ENCODE measurements at regions not wholly inside any gene's neighbourhood (a gene's known extent, or its start where the extent isn't known, plus 50 kb on each side); places are given as distances from the start of the nearest gene placed in this dataset.

- FAIRE-seq (no peak), ATAC-seq (no peak), DNase-seq (ENCODE audit: extremely low read depth in 1 of 4, low spot score in 3 of 4) (no peak)
- H3K4me1 ChIP-seq (replicated peaks in 1 of 2; ENCODE audit: control insufficient read depth in 2 of 2, insufficient read depth in 2 of 2, low read length in 2 of 2) = no peaks in the 10 kb centered on the region; a peak in 1 of 5 replicates
- H4K20me1 ChIP-seq (replicated peaks; ENCODE audit: control insufficient read depth, insufficient read depth, low read length) = no peaks in the 10 kb centered on the region
- intact Hi-C loops (cut with micrococcal nuclease) = loop anchor here (1.0 kb wide), 1 partner anchor 9 kb away; no protein-coding TSS in a partner anchor
- H3K27me3 ChIP-seq (ENCODE audit: control insufficient read depth in 2 of 2, insufficient read depth in 2 of 2, low read length in 2 of 2) = peaks cover 0 to 20% of the 10 kb centered on the region in 2 experiments; a peak in 3 of 5 replicates
- POLR2A ChIA-PET = interaction anchor here (1.3 kb wide), 1 partner anchor 9 kb away, joined by 4 read pairs; no protein-coding TSS in a partner anchor
- H3K9ac ChIP-seq (ENCODE audit: insufficient read depth in 1 of 2, low read depth in 2 of 2, low read length in 2 of 2) = no peak overlapping the region
- H3K27ac ChIP-seq (ENCODE audit: extremely low read depth, low read depth, low read length) = no peak overlapping the region
- WGBS (ENCODE audit: insufficient coverage, low coverage, missing lambda C conversion rate) = 7% methylated on average over 2 of the region's 2 CpGs
- H3K9me1 ChIP-seq (ENCODE audit: control insufficient read depth, insufficient read depth, low read length) = no peaks in the 10 kb centered on the region
- H2AFZ ChIP-seq (ENCODE audit: low read depth, low read length) = no peak overlapping the region
- no peaks in the 10 kb centered on the region for H3K36me3 ChIP-seq (ENCODE audit: control insufficient read depth, insufficient read depth, low read length)
- no peak overlapping the region for H3K4me3 ChIP-seq
- CTCF ChIA-PET (ENCODE audit: low intra/inter-chr PET ratio) = no interaction called here
- H3K4me2 ChIP-seq (ENCODE audit: insufficient read depth, low read length) = no peak overlapping the region
- in situ Hi-C loops (cut with MboI) = no loop called here
- no TSS peak for BruUV-seq (replicated peaks)
- no peaks in the 10 kb centered on the region for H3K79me2 ChIP-seq (ENCODE audit: control insufficient read depth, insufficient read depth, low read length)
- H3K9me3 ChIP-seq (replicated peaks; ENCODE audit: control insufficient read depth, insufficient read depth, low read depth, low read length) = peaks cover 5% of the 10 kb centered on the region
- peak; percentile 81 for TF ChIP-seq ZNF354B (CRISPR knock-in tag; IDR thresholded peaks at IDR 0.05)
- no peak for TF ChIP-seq CBX3 (IDR thresholded peaks at IDR 0.05; ENCODE audit: borderline replicate concordance in 1 of 2, low read length in 2 of 2)
- no peak for TF ChIP-seq ZFPM2 (CRISPR knock-in tag; IDR thresholded peaks at IDR 0.05)
- no peak for TF ChIP-seq TOE1 (IDR thresholded peaks at IDR 0.05; ENCODE audit: borderline replicate concordance)
- no peak for TF ChIP-seq TOE1 (CRISPR knock-in tag; IDR thresholded peaks at IDR 0.05; ENCODE audit: borderline replicate concordance, low read depth)
- TF ChIP-seq HDAC3 (IDR thresholded peaks at IDR 0.05; ENCODE audit: borderline replicate concordance, partially characterized antibody) = no peak
- TF ChIP-seq E2F3 (CRISPR knock-in tag; IDR thresholded peaks at IDR 0.05) = no peak
- TF ChIP-seq, protein P1, sequence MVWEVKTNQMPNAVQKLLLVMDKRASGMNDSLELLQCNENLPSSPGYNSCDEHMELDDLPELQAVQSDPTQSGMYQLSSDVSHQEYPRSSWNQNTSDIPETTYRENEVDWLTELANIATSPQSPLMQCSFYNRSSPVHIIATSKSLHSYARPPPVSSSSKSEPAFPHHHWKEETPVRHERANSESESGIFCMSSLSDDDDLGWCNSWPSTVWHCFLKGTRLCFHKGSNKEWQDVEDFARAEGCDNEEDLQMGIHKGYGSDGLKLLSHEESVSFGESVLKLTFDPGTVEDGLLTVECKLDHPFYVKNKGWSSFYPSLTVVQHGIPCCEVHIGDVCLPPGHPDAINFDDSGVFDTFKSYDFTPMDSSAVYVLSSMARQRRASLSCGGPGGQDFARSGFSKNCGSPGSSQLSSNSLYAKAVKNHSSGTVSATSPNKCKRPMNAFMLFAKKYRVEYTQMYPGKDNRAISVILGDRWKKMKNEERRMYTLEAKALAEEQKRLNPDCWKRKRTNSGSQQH (CRISPR knock-in tag; IDR thresholded peaks at IDR 0.05) = no peak
- TF ChIP-seq RBM39 (optimal IDR thresholded peaks at IDR 0.05; ENCODE audit: low read depth, low read length) = no peak
- no peak for TF ChIP-seq TAF9B (IDR thresholded peaks at IDR 0.05; ENCODE audit: partially characterized antibody)
- TF ChIP-seq ATF1 (CRISPR knock-in tag; IDR thresholded peaks at IDR 0.05) = no peak
- TF ChIP-seq ATF1 (tag; IDR thresholded peaks at IDR 0.05) = no peak
- TF ChIP-seq SPI1 (IDR thresholded peaks at IDR 0.05; ENCODE audit: borderline replicate concordance, low read depth, low read length) = peak; percentile 53; the same call in 1 of the 2 replicates
- peak; percentile 99 for TF ChIP-seq ZNF507 (tag; conservative IDR thresholded peaks at IDR 0.05)
- no peak for TF ChIP-seq ZHX1 (conservative IDR thresholded peaks at IDR 0.05; ENCODE audit: low read length)
- TF ChIP-seq, protein P2, sequence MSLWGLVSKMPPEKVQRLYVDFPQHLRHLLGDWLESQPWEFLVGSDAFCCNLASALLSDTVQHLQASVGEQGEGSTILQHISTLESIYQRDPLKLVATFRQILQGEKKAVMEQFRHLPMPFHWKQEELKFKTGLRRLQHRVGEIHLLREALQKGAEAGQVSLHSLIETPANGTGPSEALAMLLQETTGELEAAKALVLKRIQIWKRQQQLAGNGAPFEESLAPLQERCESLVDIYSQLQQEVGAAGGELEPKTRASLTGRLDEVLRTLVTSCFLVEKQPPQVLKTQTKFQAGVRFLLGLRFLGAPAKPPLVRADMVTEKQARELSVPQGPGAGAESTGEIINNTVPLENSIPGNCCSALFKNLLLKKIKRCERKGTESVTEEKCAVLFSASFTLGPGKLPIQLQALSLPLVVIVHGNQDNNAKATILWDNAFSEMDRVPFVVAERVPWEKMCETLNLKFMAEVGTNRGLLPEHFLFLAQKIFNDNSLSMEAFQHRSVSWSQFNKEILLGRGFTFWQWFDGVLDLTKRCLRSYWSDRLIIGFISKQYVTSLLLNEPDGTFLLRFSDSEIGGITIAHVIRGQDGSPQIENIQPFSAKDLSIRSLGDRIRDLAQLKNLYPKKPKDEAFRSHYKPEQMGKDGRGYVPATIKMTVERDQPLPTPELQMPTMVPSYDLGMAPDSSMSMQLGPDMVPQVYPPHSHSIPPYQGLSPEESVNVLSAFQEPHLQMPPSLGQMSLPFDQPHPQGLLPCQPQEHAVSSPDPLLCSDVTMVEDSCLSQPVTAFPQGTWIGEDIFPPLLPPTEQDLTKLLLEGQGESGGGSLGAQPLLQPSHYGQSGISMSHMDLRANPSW (CRISPR knock-in tag; IDR thresholded peaks at IDR 0.05) = no peak
Observed at GRCh38 chr15:66917904-66918448, 147.4 kb upstream of the SMAD3 start.
